Mesothelial cell of epicardium (in vitro differentiated cells): ENCODE measurements at regions not wholly inside any gene's neighbourhood (a gene's known extent, or its start where the extent isn't known, plus 50 kb on each side); places are given as distances from the start of the nearest gene placed in this dataset.
A peak's percentile ranks its signal among the peaks of the same experiment; 100 is the strongest.

Experiments used
- DNase-seq, 2 experiments: peaks; one replicate each; pipeline ENCODE4 v3.0.0; 2021; ENCODE audit warnings: low spot score in 2 of 2; ENCODE audit not compliant: unreplicated experiment in 2 of 2
- H3K27ac Mint-ChIP-seq: 2 replicates; pipeline ENCODE4 v1.8.0; 2021; ENCODE audit warnings: mixed read lengths
- H3K27me3 Mint-ChIP-seq: 2 replicates; pipeline ENCODE4 v1.8.0; 2021; ENCODE audit warnings: low read depth, mixed read lengths
- H3K36me3 Mint-ChIP-seq: 2 replicates; pipeline ENCODE4 v1.8.0; 2021; ENCODE audit warnings: mixed read lengths
- H3K4me1 Mint-ChIP-seq: 2 replicates; pipeline ENCODE4 v1.8.0; 2021; ENCODE audit warnings: mixed read lengths
- H3K4me3 Mint-ChIP-seq: 2 replicates; pipeline ENCODE4 v1.8.0; 2021; ENCODE audit warnings: mild to moderate bottlenecking, moderate library complexity, mixed read lengths
- H3K9me3 Mint-ChIP-seq: 2 replicates; pipeline ENCODE4 v1.8.0; 2021; ENCODE audit warnings: mixed read lengths
- CTCF ChIP-seq: fragments of 200-600 bp; sonication (generic); IDR thresholded peaks from one replicate; pipeline ENCODE4 v1.5.0; 2021; ENCODE audit warnings: antibody characterized with exemption; ENCODE audit not compliant: unreplicated experiment

- no peak overlapping the region for H3K27ac Mint-ChIP-seq
- no peak for TF ChIP-seq CTCF
- H3K27me3 Mint-ChIP-seq, result peaks cover 66% of the 10 kb centered on the region
- H3K9me3 Mint-ChIP-seq, result no peaks in the 10 kb centered on the region
- no peaks in the 10 kb centered on the region for H3K36me3 Mint-ChIP-seq
- H3K4me1 Mint-ChIP-seq, result peaks cover 4% of the 10 kb centered on the region
- no peak overlapping the region for H3K4me3 Mint-ChIP-seq
- no peak for DNase-seq
Measured at GRCh38 chr9:96129747-96130146, 172.2 kb downstream of the HSD17B3 start.

GRCh38 chr9:96128880-96129279 lies 173.1 kb downstream of the HSD17B3 start:
- no peak overlapping the region for H3K27ac Mint-ChIP-seq
- peaks cover 4% of the 10 kb centered on the region for H3K4me1 Mint-ChIP-seq

GRCh38 chr9:96126321-96126881 lies 175.6 kb downstream of the HSD17B3 start:
- Mint-ChIP-seq H3K27me3 (peaks cover 42% of the 10 kb centered on the region), H3K27ac (no peak overlapping the region), H3K4me1 (peaks cover 6% of the 10 kb centered on the region), H3K9me3 (no peaks in the 10 kb centered on the region), H3K36me3 (no peaks in the 10 kb centered on the region), H3K4me3 (no peak overlapping the region)
- DNase-seq, result no peak
- TF ChIP-seq CTCF, result no peak

More at GRCh38 chr9:96128880-96129279, 173.1 kb downstream of the HSD17B3 start:
- no peaks in the 10 kb centered on the region for H3K36me3 Mint-ChIP-seq
- peaks cover 65% of the 10 kb centered on the region for H3K27me3 Mint-ChIP-seq
- H3K9me3 Mint-ChIP-seq, result no peaks in the 10 kb centered on the region
- no peak overlapping the region for H3K4me3 Mint-ChIP-seq
- TF ChIP-seq CTCF, result no peak
- DNase-seq, result no peak

GRCh38 chr9:96125624-96126023 lies 176.4 kb downstream of the HSD17B3 start:
- Mint-ChIP-seq H3K27me3 (peaks cover 34% of the 10 kb centered on the region), H3K27ac (no peak overlapping the region), H3K4me3 (no peak overlapping the region), H3K36me3 (no peaks in the 10 kb centered on the region), H3K4me1 (peaks cover 6% of the 10 kb centered on the region), H3K9me3 (no peaks in the 10 kb centered on the region)
- no peak for DNase-seq
- TF ChIP-seq CTCF, result no peak

- no peaks in the 10 kb centered on the region for H3K36me3 Mint-ChIP-seq
- no peak overlapping the region for H3K4me3 Mint-ChIP-seq
- no peak for DNase-seq
- H3K4me1 Mint-ChIP-seq, result peaks cover 6% of the 10 kb centered on the region
- no peak for TF ChIP-seq CTCF
- H3K27me3 Mint-ChIP-seq, result peaks cover 9% of the 10 kb centered on the region
- H3K9me3 Mint-ChIP-seq, result peaks cover 10% of the 10 kb centered on the region
- no peak overlapping the region for H3K27ac Mint-ChIP-seq
Measured at GRCh38 chr9:96122751-96123150, 179.2 kb downstream of the HSD17B3 start.

- Mint-ChIP-seq H3K27ac (peak overlapping the region; percentile 39), H3K4me1 (peaks cover 6% of the 10 kb centered on the region), H3K36me3 (no peaks in the 10 kb centered on the region), H3K4me3 (no peak overlapping the region), H3K9me3 (peaks cover 10% of the 10 kb centered on the region), H3K27me3 (peaks cover 8% of the 10 kb centered on the region)
- TF ChIP-seq CTCF, result no peak
- DNase-seq, result no peak
Measured at GRCh38 chr9:96122282-96122681, 179.7 kb downstream of the HSD17B3 start.
